HL-60 (cell line): ENCODE measurements at regions not wholly inside any gene's neighbourhood (a gene's known extent, or its start where the extent isn't known, plus 50 kb on each side); places are given as distances from the start of the nearest gene placed in this dataset.

Experiments
- CTCF ChIP-seq: IDR thresholded peaks from one replicate; pipeline ENCODE4 v1.5.1; 2011; ENCODE audit warnings: low read length, control low read depth, inconsistent platforms; ENCODE audit not compliant: insufficient read depth
- POLR2AphosphoS5 ChIP-seq: IDR thresholded peaks from 2 replicates; pipeline ENCODE4 v1.6.1; 2012; ENCODE audit warnings: low read depth

- TF ChIP-seq POLR2AphosphoS5, result no peak
- TF ChIP-seq CTCF, result no peak
These were observed 274.3 kb downstream of the HTR1A start for GRCh38 chr5:63687854-63688516.
